Heart left ventricle (tissue), 16 donors: ENCODE measurements at regions not wholly inside any gene's neighbourhood (a gene's known extent, or its start where the extent isn't known, plus 50 kb on each side); places are given as distances from the start of the nearest gene placed in this dataset.

Source experiments
- ATAC-seq, 4 donors: fragments of 200-7000 bp; cut with Tn5 transposase; one replicate each; pipeline ENCODE4 v1.9.1; 2020 to 2022; ENCODE audit warnings: moderate library complexity in 4 of 4, mild to moderate bottlenecking in 3 of 4, moderate number of reproducible peaks in 1 of 4
- DNase-seq, 5 donors: peaks; one replicate each; pipeline ENCODE4 v3.0.0-alpha.2; 2020
- H3K27ac ChIP-seq, 12 donors: fragments of 200-600 bp; sonication (generic) in 4 of 12; one replicate each; pipeline versions ENCODE4 v1.5.0 to v1.8.0; 2016 to 2022; ENCODE audit warnings: mild to moderate bottlenecking in 2 of 12
- H3K27me3 ChIP-seq, 9 donors: fragments of 200-600 bp; sonication (generic) in 2 of 9; one replicate each; pipeline versions ENCODE4 v1.5.1 to v1.8.0; 2016 to 2022; ENCODE audit warnings: mild to moderate bottlenecking in 3 of 9
- H3K36me3 ChIP-seq, 9 donors: fragments of 200-600 bp; sonication (generic) in 2 of 9; one replicate each; pipeline versions ENCODE4 v1.5.0 to v1.8.0; 2018 to 2022; ENCODE audit warnings: mild to moderate bottlenecking in 2 of 9
- H3K4me1 ChIP-seq, 12 donors: fragments of 200-600 bp; sonication (generic) in 4 of 12; one replicate each; pipeline versions ENCODE4 v1.5.0 to v1.8.0; 2016 to 2022; ENCODE audit warnings: mild to moderate bottlenecking in 3 of 12
- H3K4me3 ChIP-seq, 12 donors: fragments of 200-600 bp; sonication (generic) in 4 of 12; one replicate each; pipeline versions ENCODE4 v1.5.0 to v1.8.0; 2017 to 2022; ENCODE audit warnings: mild to moderate bottlenecking in 9 of 12, moderate library complexity in 4 of 12
- H3K9me3 ChIP-seq, 12 donors: fragments of 200-600 bp; sonication (generic) in 4 of 12; one replicate each; pipeline versions ENCODE4 v1.5.0 to v1.8.0; 2016 to 2022; ENCODE audit warnings: mild to moderate bottlenecking in 1 of 12
- CTCF ChIP-seq, 12 donors: fragments of 200-600 bp; sonication (generic) in 4 of 12; IDR thresholded peaks; one replicate each; pipeline versions ENCODE4 v1.5.0 to v1.8.0; 2018 to 2022; ENCODE audit warnings: antibody characterized with exemption in 12 of 12, mild to moderate bottlenecking in 5 of 12
- POLR2A ChIP-seq, 2 donors: fragments of 450-650 bp; IDR thresholded peaks; one replicate each; pipeline ENCODE4 v1.6.1; 2017; ENCODE audit warnings: antibody characterized with exemption in 2 of 2, mild to moderate bottlenecking in 2 of 2, moderate library complexity in 2 of 2
- WGBS, 4 donors: extraction: QIAGEN DNeasy Blood & Tissue Kit in 2 of 4; methylation state at CpG; one replicate each; pipeline versions ENCODE4 v1.1.5 to v1.1.7; 2013 to 2018; 5-methylcytosine and 5-hydroxymethylcytosine counted together
- intact Hi-C, 10 donors: fragments of 100-400 bp; cut with DNase I; formaldehyde crosslinking; loops; one replicate each; pipeline versions ENCODE4 v1.11.1 to v1.14.2; 2022
- donor health status: ischemic (EF 13 %, LVEDD 7.1; RV severe dilation, severe dysfunction).
- donor health status: healthy with polysubstance abuse.
- donor health status: DM: no; HTN: yes; CAD: no.
- donor health status: DM: no; HTN: no; CAD: no.
- donor health status: ischemic (EF 25% LVEDD 6.9; RV normal size, moderate dysfunction).
- donor health status: ischemic (EF 25% LVEDD 5.7; RV mildly dilated, moderate dysfunction).
- donor health status: healthy.
- donor health status: DM: yes; HTN: yes; CAD: no.
- donor health status: ischemic (EF 35%, LVEDD 5.7; RV mildly dilated, moderate dysfunction).
- donor health status: nonischemic (EF 11% LVEDD 7.7; RV severe dilation, severe dysfunction).
- donor health status: DM: yes; HTN: yes; CAD: no.
- donor health status: PGD.
- donor health status: ischemic (EF 29% LVEDD 5.4; RV normal size, mild dysfunction).
- donor health status: nonischemic (EF 23%, LVEDD 6.1; RV moderate dilation, normal function).

- H3K36me3 ChIP-seq = no peaks in the 10 kb centered on the region
- intact Hi-C loops = no loop called here
- H3K9me3 ChIP-seq = no peaks in the 10 kb centered on the region
- H3K4me1 ChIP-seq = no peaks in the 10 kb centered on the region
- no peak overlapping the region for H3K27ac ChIP-seq
- TF ChIP-seq CTCF (IDR thresholded peaks at IDR 0.05) (no peak), POLR2A (IDR thresholded peaks at IDR 0.05) (no peak)
- no peaks in the 10 kb centered on the region for H3K27me3 ChIP-seq
- ATAC-seq (no peak), DNase-seq (no peak)
- WGBS, 4 donors = 81 to 88% (median 83%) methylated on average over 7 of the region's 7 CpGs
- no peak overlapping the region for H3K4me3 ChIP-seq
Measured at GRCh38 chr16:61296305-61296704, 739.9 kb downstream of the CDH8 start.

- Histone ChIP-seq H3K9me3 (no peaks in the 10 kb centered on the region), H3K36me3 (no peaks in the 10 kb centered on the region), H3K27me3 (no peaks in the 10 kb centered on the region), H3K4me3 (no peak overlapping the region), H3K27ac (no peak overlapping the region), H3K4me1 (no peaks in the 10 kb centered on the region)
- DNase-seq (no peak), ATAC-seq (no peak)
- no peak for TF ChIP-seq CTCF (IDR thresholded peaks at IDR 0.05)
- no peak for TF ChIP-seq POLR2A (IDR thresholded peaks at IDR 0.05)
- intact Hi-C loops = no loop called here
Measured at GRCh38 chr16:61295311-61295710, 740.9 kb downstream of the CDH8 start.

GRCh38 chr16:61289141-61289540, 747.1 kb downstream of the CDH8 start:
- intact Hi-C loops = no loop called here
- TF ChIP-seq POLR2A (IDR thresholded peaks at IDR 0.05) (no peak), CTCF (IDR thresholded peaks at IDR 0.05) (no peak)
- Histone ChIP-seq H3K4me3 (no peak overlapping the region), H3K4me1 (no peaks in the 10 kb centered on the region), H3K9me3 (peaks cover 0 to 2% (median 0%) of the 10 kb centered on the region in 12 donors), H3K27me3 (no peaks in the 10 kb centered on the region), H3K27ac (no peak overlapping the region), H3K36me3 (no peaks in the 10 kb centered on the region)
- ATAC-seq (no peak), DNase-seq (no peak)
- 50 to 63% (median 53%) methylated on average over 2 of the region's 2 CpGs for WGBS, 4 donors

- no peaks in the 10 kb centered on the region for H3K36me3 ChIP-seq
- H3K4me3 ChIP-seq = no peak overlapping the region
- no peaks in the 10 kb centered on the region for H3K27me3 ChIP-seq
- WGBS, 4 donors = 86 to 95% (median 90%) methylated on average over 2 of the region's 2 CpGs
- TF ChIP-seq CTCF (IDR thresholded peaks at IDR 0.05) (no peak), POLR2A (IDR thresholded peaks at IDR 0.05) (no peak)
- H3K4me1 ChIP-seq = no peaks in the 10 kb centered on the region
- H3K9me3 ChIP-seq = no peaks in the 10 kb centered on the region
- DNase-seq = no peak
- intact Hi-C loops = no loop called here
- H3K27ac ChIP-seq = no peak overlapping the region
- no peak for ATAC-seq
Measured at GRCh38 chr16:61277849-61278248, 758.4 kb downstream of the CDH8 start.
